Activated gamma-delta T cell treated with anti-CD3 and anti-CD28 coated beads, Interleukin-2, amount 50 U/mL, for 16 hours (primary cell): ENCODE measurements at regions not wholly inside any gene's neighbourhood (a gene's known extent, or its start where the extent isn't known, plus 50 kb on each side); places are given as distances from the start of the nearest gene placed in this dataset.
"Not testable (repeated sequence)": the region's sequence is repeated elsewhere in the genome, so short reads cannot be mapped to it uniquely, and the experiment has no call there.

Experiments used
- DNase-seq: peaks from one replicate; pipeline ENCODE4 v3.0.0-alpha.2; 2020; ENCODE audit warnings: low read depth

GRCh38 chr6:28768187-28768913, 155.4 kb downstream of the TRIM27 start:
- DNase-seq: no peak

DNA sequence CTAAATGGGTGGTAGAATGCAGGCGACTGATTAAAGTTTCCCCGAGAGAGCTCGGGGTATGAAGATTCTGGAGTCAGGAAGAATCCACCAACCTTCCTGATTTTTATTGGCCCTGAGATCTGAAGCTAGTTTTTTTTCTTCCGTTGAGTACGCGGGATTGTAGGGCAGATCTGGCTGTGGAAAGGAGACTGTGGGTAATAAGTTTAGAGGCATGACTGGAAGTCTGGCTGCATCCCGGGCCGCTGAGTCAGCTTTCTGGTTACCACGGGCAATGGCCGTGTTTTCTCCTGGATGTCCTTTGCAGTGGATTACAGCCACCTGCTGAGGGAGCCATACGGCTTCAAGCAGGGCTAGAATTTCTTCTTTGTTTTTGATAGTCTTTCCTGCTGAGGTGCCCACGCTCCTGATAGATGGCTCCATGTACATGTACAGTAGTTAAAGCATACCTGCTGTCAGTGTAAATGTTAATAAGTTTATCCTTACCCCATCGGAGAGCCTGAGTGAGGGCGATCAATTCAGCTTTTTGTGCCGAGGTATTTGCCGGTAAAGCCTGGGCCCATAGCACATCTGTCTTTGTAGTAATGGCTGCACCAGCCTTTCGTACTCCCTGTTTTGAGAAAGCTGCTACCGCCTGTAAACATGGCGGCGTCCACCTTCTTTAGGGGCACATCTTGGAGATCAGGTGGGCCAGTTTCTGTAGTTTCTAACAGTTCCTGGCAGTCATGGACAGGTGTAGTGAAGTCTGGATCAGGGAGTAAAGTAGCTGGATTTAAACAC, 154.0 kb downstream of the TRIM27 start:
- no peak for DNase-seq

DNA sequence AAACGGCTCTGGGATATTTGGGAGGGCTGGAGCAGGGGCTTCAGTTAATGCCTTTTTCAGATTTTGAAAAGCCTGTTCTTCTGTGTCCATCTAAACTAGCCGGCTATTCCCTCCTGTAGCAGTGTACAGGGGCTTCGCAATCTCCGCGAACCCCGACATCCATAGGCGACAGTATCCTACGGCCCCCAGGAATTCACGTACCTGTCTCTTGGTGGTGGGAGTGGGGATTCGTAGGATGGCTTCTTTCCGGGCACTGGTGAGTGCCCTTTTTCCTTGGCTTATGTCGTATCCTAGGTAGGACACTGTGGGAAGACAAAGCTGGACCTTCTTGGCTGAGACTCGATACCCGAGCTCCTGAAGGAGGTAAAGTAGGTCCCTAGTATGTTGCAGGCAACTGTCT, 153.1 kb downstream of the TRIM27 start:
- DNase-seq: no peak

DNA sequence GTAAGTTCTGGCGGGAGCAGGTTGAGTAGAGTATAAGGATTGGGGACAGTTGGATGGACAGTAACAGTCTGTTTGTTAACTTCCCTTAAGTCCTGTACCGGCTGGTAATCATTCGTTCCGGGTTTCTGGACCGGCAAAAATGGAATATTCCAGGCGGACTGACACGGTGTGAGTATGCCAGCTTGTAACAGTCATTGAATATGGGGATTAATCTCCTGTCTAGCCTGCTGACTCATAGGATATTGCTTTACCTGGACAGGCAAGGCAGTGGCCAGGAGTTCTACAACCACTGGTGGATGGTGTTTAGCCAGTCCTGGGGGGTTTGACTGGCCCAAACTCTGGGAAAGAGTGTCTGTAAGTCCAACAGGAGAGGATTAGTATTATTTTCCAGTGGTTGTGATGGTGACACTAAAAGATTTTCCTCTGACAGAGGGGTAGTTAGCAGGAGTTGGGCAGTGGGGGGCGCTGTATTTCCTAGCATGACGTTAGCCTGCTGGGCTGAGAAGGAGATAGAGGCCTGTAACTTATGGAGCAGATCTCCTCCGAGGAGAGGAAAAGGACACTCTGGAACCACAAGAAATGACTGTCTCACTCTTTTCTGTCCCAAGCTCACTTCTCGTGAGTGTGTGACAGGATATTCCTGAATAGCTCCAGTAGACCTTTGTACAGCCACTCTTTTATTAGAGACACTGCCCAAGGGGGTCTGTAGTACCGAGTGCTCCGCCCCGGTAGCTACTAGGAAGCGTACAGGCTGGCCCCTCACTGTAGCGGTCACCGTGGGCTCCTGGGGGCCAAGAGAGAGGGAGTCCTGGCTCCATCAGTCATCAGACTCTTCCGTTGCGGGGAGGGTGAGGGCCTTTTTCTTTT, 152.2 kb downstream of the TRIM27 start:
- no peak for DNase-seq

DNA sequence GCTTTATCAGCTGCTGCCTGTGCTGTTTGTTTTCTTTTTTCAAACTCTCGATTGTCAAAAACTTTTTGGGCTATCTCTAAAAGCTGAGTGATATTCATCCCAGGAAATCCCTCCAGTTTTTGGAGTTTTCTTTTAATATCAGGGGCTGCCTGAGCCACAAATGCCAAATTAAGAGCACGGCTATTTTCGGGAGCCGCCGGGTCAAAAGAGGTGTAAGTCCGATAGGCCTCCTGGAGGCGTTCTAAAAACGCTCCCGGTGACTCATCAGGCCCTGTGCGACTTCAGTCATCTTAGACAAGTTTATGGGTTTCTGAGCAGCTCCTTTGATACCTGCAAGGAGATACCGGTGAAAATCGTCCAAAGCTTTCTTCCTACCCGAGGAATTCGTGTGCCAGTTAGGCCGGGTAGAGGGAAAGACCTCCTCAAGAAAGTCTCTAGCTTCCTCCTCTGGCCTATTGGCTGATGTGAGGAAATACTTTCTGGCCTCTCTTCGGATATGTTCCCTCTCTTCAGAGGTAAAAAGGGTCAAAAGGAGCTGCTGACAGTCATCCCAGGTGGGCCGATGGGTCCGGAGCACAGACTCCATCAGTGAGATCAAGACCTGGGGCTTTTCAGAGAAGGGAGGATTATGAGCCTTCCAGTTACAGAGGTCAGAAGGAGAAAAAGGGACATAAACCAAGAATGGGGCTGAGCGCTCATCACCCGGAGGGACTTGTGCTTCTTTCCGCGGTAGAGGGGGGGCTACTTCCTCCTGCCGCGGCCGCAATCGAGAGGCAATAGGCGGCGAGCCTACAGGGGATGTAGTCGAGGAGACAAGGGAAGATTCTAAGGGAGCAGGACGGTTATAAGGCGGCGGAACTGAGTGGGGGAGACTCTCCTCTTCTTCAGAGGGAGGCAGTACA, 151.1 kb downstream of the TRIM27 start:
- DNase-seq: no peak

GRCh38 chr6:28774292-28775051, 149.3 kb downstream of the TRIM27 start:
- DNase-seq: no peak

GRCh38 chr6:28775052-28775376, 148.8 kb downstream of the TRIM27 start:
- no peak for DNase-seq

DNA sequence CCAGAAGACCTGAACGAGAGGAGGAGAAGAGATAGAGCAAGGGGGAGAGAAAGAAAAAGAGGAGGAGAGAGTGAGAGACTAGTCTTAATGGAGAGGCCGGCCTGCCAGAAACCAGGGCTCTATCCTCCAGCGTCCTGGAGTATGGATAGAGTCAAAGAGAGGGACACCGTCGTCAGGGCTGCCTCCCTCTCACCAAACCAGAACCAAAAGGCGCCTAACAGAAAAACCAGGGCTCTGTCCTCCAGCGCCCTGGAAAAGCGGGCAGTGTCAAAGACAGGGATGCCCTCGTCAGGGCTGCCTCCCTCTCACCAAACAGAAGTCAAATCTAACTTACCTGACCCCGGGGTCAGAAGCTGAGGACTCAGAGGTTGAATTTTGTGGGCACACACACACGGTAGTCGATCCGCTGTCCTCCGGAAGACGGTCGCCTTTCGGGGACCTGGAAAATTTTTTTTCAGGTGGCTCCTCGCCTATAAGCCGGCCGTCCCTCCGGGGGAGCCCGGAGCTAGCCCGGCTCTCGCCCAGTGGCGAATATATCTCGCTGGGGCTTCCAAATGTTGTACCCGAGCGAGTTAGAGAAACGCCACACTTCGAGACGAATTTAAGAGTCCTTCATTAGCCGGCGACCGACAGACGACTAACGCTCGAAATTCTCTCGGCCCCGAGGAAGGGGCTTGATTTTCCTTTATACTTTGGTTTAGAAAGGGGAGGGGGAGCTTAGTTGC, 148.2 kb downstream of the TRIM27 start:
- DNase-seq: no peak

- DNase-seq: no peak
Measured at GRCh38 chr6:28776269-28777146, 147.3 kb downstream of the TRIM27 start.

- no peak for DNase-seq
Measured at GRCh38 chr6:28777147-28777461, 146.7 kb downstream of the TRIM27 start.

DNA sequence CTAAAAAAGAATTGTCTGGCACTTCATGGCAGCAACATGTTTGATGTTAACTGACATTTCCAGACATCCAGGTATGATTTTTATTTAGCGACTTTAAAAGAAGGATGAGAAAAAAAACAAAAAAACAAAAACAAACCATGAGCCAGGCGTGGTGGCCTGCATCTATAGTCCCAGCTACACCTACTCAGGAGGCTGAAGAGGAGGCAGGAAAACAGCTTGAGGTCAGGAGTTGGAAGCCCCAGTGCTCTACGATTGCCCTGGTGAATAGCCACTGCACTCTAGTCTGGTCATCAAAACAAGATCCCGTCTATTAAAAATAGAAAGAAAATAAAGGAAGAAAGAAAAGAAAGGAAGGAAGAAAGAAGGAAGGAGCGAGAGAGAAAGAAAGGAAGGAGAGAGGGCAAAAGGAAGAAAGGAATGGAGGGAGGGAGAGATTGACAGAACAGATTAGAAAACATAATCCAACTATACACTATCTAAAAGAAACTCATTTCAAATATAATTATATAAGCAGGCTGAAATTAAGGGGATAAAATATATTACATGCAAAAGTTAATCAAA, 141.6 kb downstream of the TRIM27 start:
- DNase-seq: no peak

- no peak for DNase-seq
Measured at GRCh38 chr6:28785962-28786679, 137.7 kb downstream of the TRIM27 start.

DNA sequence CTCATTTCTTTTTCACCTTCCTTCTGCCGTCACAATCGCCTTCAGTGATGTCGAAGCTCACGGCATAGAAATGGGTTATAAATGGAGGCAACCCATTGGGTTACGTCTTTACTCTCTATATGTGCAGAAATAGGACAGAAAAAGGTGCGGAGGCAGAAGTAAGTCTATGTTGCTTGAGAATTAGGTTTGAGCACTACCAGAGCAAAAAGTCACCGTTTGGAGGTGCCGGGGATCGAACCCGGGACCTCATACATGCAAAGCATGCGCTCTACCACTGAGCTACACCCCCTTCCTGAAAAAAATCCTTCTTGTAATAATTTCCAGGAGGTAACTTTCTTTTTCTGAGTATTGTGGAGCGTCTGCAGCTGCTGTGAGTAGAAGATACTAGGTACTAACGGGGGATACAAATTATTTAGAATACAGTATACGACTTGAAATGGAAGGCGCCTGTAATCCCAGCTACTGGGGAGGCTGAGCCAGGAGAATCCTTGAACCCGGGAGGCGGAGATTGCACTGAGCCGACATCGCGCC, 134.2 kb downstream of the TRIM27 start:
- no peak for DNase-seq

- no peak for DNase-seq
Measured at GRCh38 chr6:28791002-28791383, 132.8 kb downstream of the TRIM27 start.

DNA sequence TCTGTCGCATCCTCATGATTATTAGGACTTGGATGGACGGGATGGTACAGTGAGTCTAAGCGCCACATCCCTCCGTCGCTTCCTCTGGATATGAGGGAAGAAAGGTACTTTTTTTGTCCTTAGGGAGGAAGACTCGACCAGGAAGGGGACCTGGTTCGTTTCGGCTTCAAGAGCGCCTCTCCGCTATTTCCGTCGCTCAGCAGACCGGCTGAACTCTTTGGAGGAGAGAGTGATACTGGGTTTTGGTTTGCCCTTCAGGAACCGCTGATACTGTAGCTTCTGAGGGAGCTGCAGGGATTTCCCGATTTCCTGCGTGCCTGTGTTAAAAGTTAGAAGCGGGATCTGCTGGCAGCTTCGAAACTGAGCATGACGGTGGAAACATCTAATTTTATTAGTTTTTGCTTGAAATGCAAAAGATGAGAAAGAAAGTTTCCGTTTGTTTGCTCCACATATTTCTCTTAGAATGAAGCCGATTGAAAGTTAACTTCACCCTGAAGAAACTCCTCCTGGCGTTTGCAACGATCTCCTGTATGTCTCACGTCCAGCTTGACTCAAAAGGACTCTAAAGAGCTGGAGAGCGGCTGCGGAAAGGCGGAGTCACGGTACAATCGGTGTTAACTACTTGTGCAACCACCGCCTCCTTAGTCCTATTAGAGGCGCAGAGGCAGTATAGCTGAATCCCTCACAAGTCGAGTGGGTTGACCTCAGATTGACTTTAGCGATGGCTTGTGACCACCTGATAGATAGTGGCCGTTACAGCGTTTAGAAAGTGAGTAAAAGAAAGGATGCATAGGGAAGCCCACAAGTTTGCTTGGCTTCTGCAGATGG, 129.4 kb downstream of the TRIM27 start:
- no peak for DNase-seq

GRCh38 chr6:28800647-28801046, 123.1 kb downstream of the TRIM27 start:
- DNase-seq: not testable (repeated sequence)
